Osteoblast (primary cell): ENCODE measurements at regions not wholly inside any gene's neighbourhood (a gene's known extent, or its start where the extent isn't known, plus 50 kb on each side); places are given as distances from the start of the nearest gene placed in this dataset.

Experiments used
- DNase-seq: peaks from one replicate; pipeline ENCODE4 v3.0.0; 2011; ENCODE audit warnings: low spot score, mixed read lengths; ENCODE audit not compliant: insufficient read length; ENCODE audit errors: missing footprints
- H2AFZ ChIP-seq: 2 replicates; pipeline ENCODE4 v1.6.0; 2011; ENCODE audit warnings: mild to moderate bottlenecking, low read length
- H3K27ac ChIP-seq: 2 replicates; pipeline ENCODE4 v1.5.1; 2011; ENCODE audit warnings: mild to moderate bottlenecking, low read depth, low read length, moderate library complexity
- H3K27me3 ChIP-seq: 2 replicates; pipeline ENCODE4 v1.6.0; 2012; ENCODE audit warnings: mild to moderate bottlenecking, control low read depth, inconsistent platforms, low read length, moderate library complexity; ENCODE audit not compliant: insufficient read depth
- H3K36me3 ChIP-seq: 2 replicates; pipeline ENCODE4 v1.5.1; 2011; ENCODE audit warnings: mild to moderate bottlenecking, low read length, control low read depth, moderate library complexity; ENCODE audit not compliant: insufficient read depth
- H3K4me1 ChIP-seq: 2 replicates; pipeline ENCODE4 v1.5.1; 2011; ENCODE audit warnings: mild to moderate bottlenecking, low read length, control low read depth, moderate library complexity; ENCODE audit not compliant: insufficient read depth
- H3K4me2 ChIP-seq: 2 replicates; pipeline ENCODE4 v1.6.0; 2011; ENCODE audit warnings: mild to moderate bottlenecking, low read length; ENCODE audit not compliant: insufficient read depth
- H3K4me3 ChIP-seq: fragments of 200-600 bp; sonication (generic); 3 replicates; pipeline ENCODE4 v1.5.1; 2012; ENCODE audit warnings: mild to moderate bottlenecking, low read length, inconsistent platforms; ENCODE audit not compliant: insufficient read depth
- H3K79me2 ChIP-seq: 2 replicates; pipeline ENCODE4 v1.6.0; 2012; ENCODE audit warnings: mild to moderate bottlenecking, low read length, control low read depth, inconsistent platforms; ENCODE audit not compliant: insufficient read depth
- H3K9me3 ChIP-seq: 2 replicates; pipeline ENCODE4 v1.5.1; 2011; ENCODE audit warnings: low read depth, low read length, control low read depth
- H4K20me1 ChIP-seq: 2 replicates; pipeline ENCODE4 v1.6.0; 2012; ENCODE audit warnings: mild to moderate bottlenecking, low read length, control low read depth; ENCODE audit not compliant: insufficient read depth
- TF ChIP-seq, protein P1 (sequence below): IDR thresholded peaks from 2 replicates; pipeline ENCODE4 v1.5.1; 2011; ENCODE audit warnings: mild to moderate bottlenecking, low read depth, low read length, moderate library complexity; ENCODE audit errors: extremely low read depth

DNA sequence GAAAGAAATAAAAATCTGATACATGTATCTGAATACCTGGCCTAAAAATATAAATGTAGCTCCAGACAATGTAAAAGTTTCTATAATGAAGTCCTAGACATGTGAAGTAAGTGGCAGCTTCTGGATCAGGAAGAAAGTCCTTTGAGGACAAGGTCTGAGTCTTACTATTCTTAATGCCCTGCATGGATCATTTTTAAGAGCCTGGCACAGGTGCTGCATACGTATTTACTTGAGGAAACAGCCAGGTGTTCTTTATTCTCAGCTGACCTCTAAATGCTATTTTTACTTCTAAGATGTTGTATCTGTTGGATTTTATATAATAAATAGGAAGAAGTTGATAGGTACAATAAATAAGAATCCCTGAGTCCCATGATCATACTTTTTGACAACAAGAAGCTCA, 750.0 kb upstream of the LUZP2 start:
- no peaks in the 10 kb centered on the region for H3K79me2 ChIP-seq
- H4K20me1 ChIP-seq = no peaks in the 10 kb centered on the region
- H2AFZ ChIP-seq = no peak overlapping the region
- H3K27ac ChIP-seq = no peak overlapping the region
- DNase-seq = no peak
- TF ChIP-seq, protein P1, sequence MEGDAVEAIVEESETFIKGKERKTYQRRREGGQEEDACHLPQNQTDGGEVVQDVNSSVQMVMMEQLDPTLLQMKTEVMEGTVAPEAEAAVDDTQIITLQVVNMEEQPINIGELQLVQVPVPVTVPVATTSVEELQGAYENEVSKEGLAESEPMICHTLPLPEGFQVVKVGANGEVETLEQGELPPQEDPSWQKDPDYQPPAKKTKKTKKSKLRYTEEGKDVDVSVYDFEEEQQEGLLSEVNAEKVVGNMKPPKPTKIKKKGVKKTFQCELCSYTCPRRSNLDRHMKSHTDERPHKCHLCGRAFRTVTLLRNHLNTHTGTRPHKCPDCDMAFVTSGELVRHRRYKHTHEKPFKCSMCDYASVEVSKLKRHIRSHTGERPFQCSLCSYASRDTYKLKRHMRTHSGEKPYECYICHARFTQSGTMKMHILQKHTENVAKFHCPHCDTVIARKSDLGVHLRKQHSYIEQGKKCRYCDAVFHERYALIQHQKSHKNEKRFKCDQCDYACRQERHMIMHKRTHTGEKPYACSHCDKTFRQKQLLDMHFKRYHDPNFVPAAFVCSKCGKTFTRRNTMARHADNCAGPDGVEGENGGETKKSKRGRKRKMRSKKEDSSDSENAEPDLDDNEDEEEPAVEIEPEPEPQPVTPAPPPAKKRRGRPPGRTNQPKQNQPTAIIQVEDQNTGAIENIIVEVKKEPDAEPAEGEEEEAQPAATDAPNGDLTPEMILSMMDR = no peak
- H3K27me3 ChIP-seq = no peaks in the 10 kb centered on the region
- H3K4me3 ChIP-seq = no peak overlapping the region
- H3K9me3 ChIP-seq = no peaks in the 10 kb centered on the region
- no peak overlapping the region for H3K4me2 ChIP-seq
- no peaks in the 10 kb centered on the region for H3K4me1 ChIP-seq
- no peaks in the 10 kb centered on the region for H3K36me3 ChIP-seq

DNA sequence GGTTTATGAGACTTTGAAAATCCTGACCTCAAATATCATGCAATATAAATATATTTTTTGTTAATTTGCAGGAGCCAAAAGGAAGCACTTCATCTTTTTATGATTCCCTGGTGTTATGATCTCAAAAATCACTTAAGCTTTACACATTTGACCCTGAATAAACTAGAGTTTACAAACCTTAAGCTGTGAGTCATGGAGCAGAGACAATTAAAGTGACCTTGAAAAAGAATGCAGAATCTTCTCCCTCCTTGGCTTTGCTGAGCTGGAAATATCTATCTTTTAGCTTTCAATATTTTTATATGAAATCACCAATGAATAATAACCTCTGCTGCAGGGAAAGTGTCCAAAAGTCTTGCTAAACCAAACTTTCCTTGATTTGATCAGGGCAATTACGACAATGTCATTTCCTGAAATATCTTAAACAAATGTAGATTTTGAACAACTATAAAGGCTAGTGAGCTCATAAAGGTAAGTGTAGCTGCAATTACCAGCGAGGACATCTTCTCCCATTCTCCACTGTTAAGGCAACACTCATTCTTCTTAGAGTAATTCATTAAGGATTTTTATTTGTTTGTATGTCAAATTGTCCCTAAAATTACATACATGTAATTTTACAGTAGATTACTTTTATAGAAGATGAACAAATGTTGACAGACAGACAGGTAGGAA, 747.0 kb upstream of the LUZP2 start:
- no peak for DNase-seq

DNA sequence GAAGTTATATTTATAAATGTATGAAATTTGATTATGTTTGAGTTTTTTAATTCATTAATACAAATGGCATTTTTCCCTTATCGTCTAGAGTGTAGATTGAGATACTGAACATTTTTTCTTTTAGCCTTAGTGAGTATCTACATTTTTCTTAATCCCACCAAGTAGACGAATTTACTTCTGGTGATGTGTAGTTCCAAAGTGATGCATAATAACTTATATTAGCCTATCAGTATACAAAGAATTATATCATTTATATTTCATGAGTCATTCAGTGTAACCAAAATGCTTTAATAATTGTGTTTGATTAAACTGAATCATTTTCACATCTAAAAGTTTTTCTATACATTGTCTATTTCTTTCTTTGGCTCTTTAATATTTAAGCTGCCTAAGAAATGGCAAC, 745.6 kb upstream of the LUZP2 start:
- Histone ChIP-seq H3K9me3 (no peaks in the 10 kb centered on the region), H3K79me2 (no peaks in the 10 kb centered on the region), H3K4me1 (no peaks in the 10 kb centered on the region), H3K4me2 (no peak overlapping the region), H3K27me3 (no peaks in the 10 kb centered on the region), H3K27ac (no peak overlapping the region), H3K4me3 (no peak overlapping the region), H3K36me3 (no peaks in the 10 kb centered on the region), H2AFZ (no peak overlapping the region), H4K20me1 (no peaks in the 10 kb centered on the region)
- TF ChIP-seq, protein P1 = no peak
- no peak for DNase-seq

More for the DNA sequence above, 747.0 kb upstream of the LUZP2 start:
- TF ChIP-seq, protein P1 = no peak
- H2AFZ ChIP-seq = no peak overlapping the region
- H4K20me1 ChIP-seq = no peaks in the 10 kb centered on the region
- H3K4me3 ChIP-seq = no peak overlapping the region
- no peaks in the 10 kb centered on the region for H3K79me2 ChIP-seq
- H3K4me1 ChIP-seq = no peaks in the 10 kb centered on the region
- H3K27me3 ChIP-seq = no peaks in the 10 kb centered on the region
- no peaks in the 10 kb centered on the region for H3K36me3 ChIP-seq
- no peak overlapping the region for H3K27ac ChIP-seq
- H3K9me3 ChIP-seq = no peaks in the 10 kb centered on the region
- H3K4me2 ChIP-seq = no peak overlapping the region

DNA sequence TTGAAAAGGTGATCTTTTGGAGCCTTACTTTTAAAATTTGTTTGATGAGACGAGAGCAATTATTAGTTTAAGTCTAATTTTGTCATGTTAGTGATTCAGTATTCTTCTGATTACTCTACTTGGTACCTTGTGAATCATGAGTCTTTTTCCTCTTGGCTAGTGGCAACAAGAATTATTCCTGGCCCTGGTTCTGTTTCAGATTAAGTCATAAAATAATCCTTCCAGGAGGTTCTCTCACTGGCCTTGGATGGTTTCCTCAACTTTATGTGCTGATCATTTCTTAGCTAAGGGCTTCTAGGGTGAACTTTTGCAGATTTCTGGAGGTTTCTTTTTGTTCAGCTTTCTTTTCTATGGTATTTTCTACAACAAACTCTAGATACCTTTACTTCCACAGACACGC, 741.8 kb upstream of the LUZP2 start:
- no peaks in the 10 kb centered on the region for H4K20me1 ChIP-seq
- H3K36me3 ChIP-seq = no peaks in the 10 kb centered on the region
- no peak for DNase-seq
- H3K4me3 ChIP-seq = no peak overlapping the region
- no peaks in the 10 kb centered on the region for H3K79me2 ChIP-seq
- TF ChIP-seq, protein P1 = no peak
- H3K4me2 ChIP-seq = no peak overlapping the region
- H2AFZ ChIP-seq = no peak overlapping the region
- no peaks in the 10 kb centered on the region for H3K4me1 ChIP-seq
- no peak overlapping the region for H3K27ac ChIP-seq
- H3K9me3 ChIP-seq = no peaks in the 10 kb centered on the region
- no peaks in the 10 kb centered on the region for H3K27me3 ChIP-seq
